Pancreas (tissue), 10 donors: ENCODE measurements at regions not wholly inside any gene's neighbourhood (a gene's known extent, or its start where the extent isn't known, plus 50 kb on each side); places are given as distances from the start of the nearest gene placed in this dataset.

Source experiments
- ATAC-seq, 4 donors: fragments of 200-7000 bp; cut with Tn5 transposase; one replicate each; pipeline versions ENCODE4 v1.8.0 to v1.9.1; 2020; ENCODE audit warnings: mild to moderate bottlenecking in 4 of 4, moderate library complexity in 4 of 4
- DNase-seq, 6 donors: peaks; one replicate each; pipeline ENCODE4 v3.0.0-alpha.2; 2020
- FAIRE-seq: peaks from 2 replicates; lab custom pipeline; 2012; peaks lifted over from hg19 to GRCh38; lab: Jason Lieb, UNC
- H3K27ac ChIP-seq, 4 donors: fragments of 200-600 bp; sonication (generic); 1 replicate in 3 of 4; 2 replicates in 1 of 4; pipeline versions ENCODE4 v1.5.0 to v1.8.0; 2020
- H3K27me3 ChIP-seq, 4 donors: fragments of 200-600 bp; one replicate each; pipeline ENCODE4 v1.8.0; 2021
- H3K36me3 ChIP-seq, 3 donors: fragments of 200-600 bp; sonication (generic) in 1 of 3; one replicate each; pipeline versions ENCODE4 v1.5.0 to v1.8.0; 2020 to 2021
- H3K4me1 ChIP-seq, 3 donors: fragments of 200-600 bp; one replicate each; pipeline ENCODE4 v1.8.0; 2021
- H3K4me3 ChIP-seq, 4 donors: fragments of 200-600 bp; sonication (generic) in 2 of 4; one replicate each; pipeline versions ENCODE4 v1.5.0 to v1.8.0; 2020 to 2021
- H3K9me3 ChIP-seq, 4 donors: fragments of 200-600 bp; one replicate each; pipeline ENCODE4 v1.8.0; 2021
- WGBS, 2 donors: extraction: QIAGEN DNeasy Blood & Tissue Kit; methylation state at CpG; one replicate each; pipeline ENCODE4 v1.1.7; 2013; 5-methylcytosine and 5-hydroxymethylcytosine counted together
- intact Hi-C, 3 donors: fragments of 100-400 bp; cut with DNase I; formaldehyde crosslinking; loops; one replicate each; pipeline versions ENCODE4 v1.11.1 to v1.14.2; 2022
- TF ChIP-seq, protein P1 (sequence below), 4 donors: fragments of 200-600 bp; sonication (generic) in 3 of 4; IDR thresholded peaks; one replicate each; pipeline versions ENCODE4 v1.5.0 to v1.8.0; 2021; ENCODE audit warnings: antibody characterized with exemption in 4 of 4
- donor health status: healthy with polysubstance abuse.
- donor health status: DM: no; HTN: no; CAD: no; lungs with moderate emphysema.
- donor health status: DM: no; HTN: no; CAD: no.
- donor health status: control.
- donor health status: control.
- donor health status: Bipolar disorder and iron deficiency.
- donor health status: DM: yes; HTN: yes; CAD: no.
- donor health status: DM: no; HTN: no; CAD: no.
- donor health status: DM: no; HTN: no; CAD: no.
- donor health status: DM: yes; HTN: yes; CAD: no.

DNA sequence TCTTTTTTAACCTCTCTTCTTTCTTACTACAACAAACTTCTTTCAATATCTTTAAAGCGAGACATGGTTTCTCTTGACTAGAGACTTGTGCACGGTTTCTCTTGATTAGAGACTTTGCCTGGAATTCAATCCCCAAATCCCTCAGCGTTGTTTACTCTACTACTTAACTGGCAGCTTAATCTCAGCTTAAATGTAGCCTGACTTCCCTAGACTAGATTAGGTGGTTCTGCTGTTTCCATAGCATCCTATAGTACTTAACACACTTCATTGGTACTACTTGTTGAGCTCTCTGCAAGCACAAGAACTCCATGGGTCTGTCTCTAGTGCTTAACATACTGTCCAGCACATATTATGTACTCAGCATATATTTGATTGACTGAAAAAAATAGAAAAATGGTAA lies 168.2 kb upstream of the GPR149 start:
- TF ChIP-seq, protein P1, sequence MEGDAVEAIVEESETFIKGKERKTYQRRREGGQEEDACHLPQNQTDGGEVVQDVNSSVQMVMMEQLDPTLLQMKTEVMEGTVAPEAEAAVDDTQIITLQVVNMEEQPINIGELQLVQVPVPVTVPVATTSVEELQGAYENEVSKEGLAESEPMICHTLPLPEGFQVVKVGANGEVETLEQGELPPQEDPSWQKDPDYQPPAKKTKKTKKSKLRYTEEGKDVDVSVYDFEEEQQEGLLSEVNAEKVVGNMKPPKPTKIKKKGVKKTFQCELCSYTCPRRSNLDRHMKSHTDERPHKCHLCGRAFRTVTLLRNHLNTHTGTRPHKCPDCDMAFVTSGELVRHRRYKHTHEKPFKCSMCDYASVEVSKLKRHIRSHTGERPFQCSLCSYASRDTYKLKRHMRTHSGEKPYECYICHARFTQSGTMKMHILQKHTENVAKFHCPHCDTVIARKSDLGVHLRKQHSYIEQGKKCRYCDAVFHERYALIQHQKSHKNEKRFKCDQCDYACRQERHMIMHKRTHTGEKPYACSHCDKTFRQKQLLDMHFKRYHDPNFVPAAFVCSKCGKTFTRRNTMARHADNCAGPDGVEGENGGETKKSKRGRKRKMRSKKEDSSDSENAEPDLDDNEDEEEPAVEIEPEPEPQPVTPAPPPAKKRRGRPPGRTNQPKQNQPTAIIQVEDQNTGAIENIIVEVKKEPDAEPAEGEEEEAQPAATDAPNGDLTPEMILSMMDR (IDR thresholded peaks at IDR 0.05) = no peak
- no peak for FAIRE-seq
- Histone ChIP-seq H3K27ac (no peak overlapping the region), H3K4me3 (no peak overlapping the region), H3K9me3 (no peaks in the 10 kb centered on the region), H3K4me1 (no peaks in the 10 kb centered on the region), H3K36me3 (no peaks in the 10 kb centered on the region), H3K27me3 (no peaks in the 10 kb centered on the region)
- WGBS, 2 donors = 38 to 44% methylated on average over 3 of the region's 3 CpGs
- intact Hi-C loops = no loop called here
- ATAC-seq = no peak
- no peak for DNase-seq

DNA sequence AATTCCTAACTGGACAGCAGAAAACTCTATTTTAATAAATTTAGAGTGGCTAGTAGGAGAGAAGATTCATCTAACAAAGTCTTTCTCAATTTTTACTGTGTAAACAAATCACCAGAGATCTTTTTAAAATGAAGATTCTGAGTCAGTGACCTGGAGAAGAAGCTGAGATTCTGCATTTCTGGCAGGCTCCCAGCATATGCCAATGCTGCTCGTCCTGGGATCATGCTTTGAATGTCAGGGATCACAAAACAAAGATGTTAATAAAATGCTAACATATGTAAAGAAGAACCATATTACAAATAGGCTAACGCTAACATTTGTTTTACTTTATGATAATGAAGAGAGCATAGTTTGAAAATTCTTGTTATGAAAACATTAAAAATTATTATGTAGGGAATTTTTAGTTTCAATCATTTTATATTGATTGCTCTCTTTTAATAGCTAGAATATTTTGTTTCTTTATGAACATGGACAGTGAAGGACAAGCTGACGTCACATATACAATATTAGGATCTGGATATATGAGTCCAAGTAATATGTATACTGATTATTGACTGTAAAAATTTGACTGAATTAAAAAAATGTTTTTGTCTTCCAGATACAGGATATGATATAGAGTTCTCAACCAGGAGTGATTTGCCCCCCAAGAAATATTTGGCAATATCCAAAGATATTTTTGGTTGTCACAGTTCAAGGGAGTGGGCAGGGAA lies 160.8 kb upstream of the GPR149 start:
- no peak overlapping the region for H3K27ac ChIP-seq
- no peaks in the 10 kb centered on the region for H3K9me3 ChIP-seq
- DNase-seq (no peak), ATAC-seq (no peak), FAIRE-seq (no peak)
- 45 to 55% methylated on average over 3 of the region's 3 CpGs for WGBS, 2 donors
- no peaks in the 10 kb centered on the region for H3K36me3 ChIP-seq
- TF ChIP-seq, protein P1 (IDR thresholded peaks at IDR 0.05) = no peak
- H3K4me1 ChIP-seq = no peaks in the 10 kb centered on the region
- no peak overlapping the region for H3K4me3 ChIP-seq
- H3K27me3 ChIP-seq = no peaks in the 10 kb centered on the region
- intact Hi-C loops = no loop called here

DNA sequence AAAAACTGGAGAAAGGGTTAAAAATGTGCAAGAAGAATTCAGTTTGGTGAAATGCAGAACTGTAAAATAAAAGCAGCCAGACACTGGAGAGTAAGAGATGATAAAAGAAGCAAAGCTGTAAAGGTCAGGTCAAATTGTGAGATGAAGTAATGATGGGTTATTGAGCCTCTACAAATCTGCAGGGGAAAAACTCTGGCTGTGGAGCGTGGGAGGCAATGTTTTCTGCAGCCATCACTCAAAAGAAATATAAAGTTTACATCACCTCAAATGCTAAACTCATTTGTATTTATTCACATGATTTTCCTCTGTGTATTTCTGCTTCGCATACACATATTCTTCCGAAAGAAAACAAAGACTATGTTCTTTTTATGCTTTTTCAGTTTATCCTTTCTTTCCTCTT lies 158.8 kb upstream of the GPR149 start:
- Histone ChIP-seq H3K27me3 (no peaks in the 10 kb centered on the region), H3K36me3 (no peaks in the 10 kb centered on the region), H3K4me3 (no peak overlapping the region), H3K9me3 (no peaks in the 10 kb centered on the region), H3K27ac (no peak overlapping the region), H3K4me1 (no peaks in the 10 kb centered on the region)
- 69 to 71% methylated on average over 3 of the region's 3 CpGs for WGBS, 2 donors
- intact Hi-C loops = no loop called here
- ATAC-seq (no peak), DNase-seq (no peak), FAIRE-seq (no peak)
- TF ChIP-seq, protein P1 (IDR thresholded peaks at IDR 0.05) = no peak

DNA sequence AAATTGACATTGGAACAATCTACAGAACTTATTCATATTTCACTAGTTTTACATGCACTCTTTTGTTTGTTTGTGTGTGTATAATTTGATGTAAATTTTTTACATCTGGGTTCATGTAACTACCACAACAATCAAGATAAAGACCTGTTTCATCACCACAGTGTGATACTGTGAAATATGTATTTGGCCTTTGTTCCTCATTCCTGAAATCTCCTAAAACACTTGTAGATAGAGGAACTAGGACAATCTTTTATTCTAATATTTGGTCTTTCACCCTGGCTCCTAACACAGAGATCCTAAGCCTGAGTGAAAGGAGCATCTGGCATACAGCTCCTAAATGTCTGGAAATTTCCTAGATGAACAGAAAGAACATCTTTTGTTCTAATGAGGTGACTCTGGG lies 155.0 kb upstream of the GPR149 start:
- Histone ChIP-seq H3K27me3 (no peaks in the 10 kb centered on the region), H3K36me3 (no peaks in the 10 kb centered on the region), H3K9me3 (no peaks in the 10 kb centered on the region), H3K4me3 (no peak overlapping the region), H3K27ac (no peak overlapping the region), H3K4me1 (no peaks in the 10 kb centered on the region)
- intact Hi-C loops = no loop called here
- DNase-seq (no peak), ATAC-seq (no peak), FAIRE-seq (no peak)
- TF ChIP-seq, protein P1 (IDR thresholded peaks at IDR 0.05) = no peak

DNA sequence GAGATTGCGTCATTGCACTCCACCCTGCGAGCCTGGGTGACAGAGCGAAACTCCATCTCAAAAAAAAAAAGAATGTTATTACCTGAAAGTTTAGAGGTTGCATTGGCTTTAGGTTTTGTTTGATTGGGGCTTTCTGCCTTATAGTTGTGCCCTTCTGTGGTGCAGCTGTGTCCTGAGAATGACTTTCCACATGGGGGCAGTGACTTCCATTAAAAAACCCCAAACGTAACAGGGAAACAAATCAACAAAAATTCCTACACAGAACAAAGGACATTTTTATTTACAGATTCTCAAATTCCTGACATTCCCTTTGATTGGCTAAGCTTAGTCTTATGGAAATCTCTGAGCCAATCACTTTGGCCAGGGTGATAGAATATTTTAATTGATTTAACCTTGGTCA lies 154.1 kb upstream of the GPR149 start:
- no peak for DNase-seq
- ATAC-seq = no peak
- Histone ChIP-seq H3K27me3 (no peaks in the 10 kb centered on the region), H3K4me1 (no peaks in the 10 kb centered on the region), H3K4me3 (no peak overlapping the region), H3K27ac (no peak overlapping the region), H3K9me3 (no peaks in the 10 kb centered on the region), H3K36me3 (no peaks in the 10 kb centered on the region)
- TF ChIP-seq, protein P1 (IDR thresholded peaks at IDR 0.05) = no peak
- WGBS, 2 donors = 63 to 69% methylated on average over 4 of the region's 4 CpGs
- intact Hi-C loops = no loop called here
- FAIRE-seq = no peak
